ENCODE measurements at regions not wholly inside any gene's neighbourhood (a gene's known extent, or its start where the extent isn't known, plus 50 kb on each side); places are given as distances from the start of the nearest gene placed in this dataset.
A peak's percentile ranks its signal among the peaks of the same experiment; 100 is the strongest.

GRCh38 chr16:14334366-14335080 lies 263.4 kb downstream of the MRTFB start:
- DNase-seq (ENCODE audit: low read depth): no peak

GRCh38 chr16:14333361-14333760 lies 262.2 kb downstream of the MRTFB start:
- DNase-seq (ENCODE audit: low read depth): no peak

GRCh38 chr16:14331020-14331419 lies 259.9 kb downstream of the MRTFB start:
- DNase-seq (ENCODE audit: low read depth): no peak

- DNase-seq (ENCODE audit: low read depth): no peak
These were observed 258.7 kb downstream of the MRTFB start for GRCh38 chr16:14329727-14330350.

GRCh38 chr16:14325502-14326401 lies 254.6 kb downstream of the MRTFB start:
- peak; percentile 57 for DNase-seq (ENCODE audit: low read depth)

GRCh38 chr16:14324581-14324980 lies 253.5 kb downstream of the MRTFB start:
- DNase-seq (ENCODE audit: low read depth): peak; percentile 65

GRCh38 chr16:14322186-14322585 lies 251.1 kb downstream of the MRTFB start:
- DNase-seq (ENCODE audit: low read depth): no peak

- no peak for DNase-seq (ENCODE audit: low read depth)
These were observed 250.4 kb downstream of the MRTFB start for GRCh38 chr16:14321542-14321941.

GRCh38 chr16:14320406-14320805 lies 249.3 kb downstream of the MRTFB start:
- DNase-seq (ENCODE audit: low read depth): no peak
